COLO668 (cell line): ENCODE measurements at regions not wholly inside any gene's neighbourhood (a gene's known extent, or its start where the extent isn't known, plus 50 kb on each side); places are given as distances from the start of the nearest gene placed in this dataset.

Experiments
- DNase-seq: peaks from one replicate; lab custom pipeline; 2025; ENCODE audit not compliant: unreplicated experiment; lab: John Stamatoyannopoulos, UW

- no peak for DNase-seq
Observed at GRCh38 chr18:25455159-25455558, 103.2 kb upstream of the ZNF521 start.

- DNase-seq = no peak
Observed at GRCh38 chr18:25454730-25455129, 102.8 kb upstream of the ZNF521 start.

- DNase-seq = no peak
Observed at GRCh38 chr18:25454270-25454659, 102.3 kb upstream of the ZNF521 start.

- DNase-seq = no peak
Observed at GRCh38 chr18:25453556-25454269, 101.7 kb upstream of the ZNF521 start.

GRCh38 chr18:25451077-25451658 lies 99.2 kb upstream of the ZNF521 start:
- no peak for DNase-seq

- DNase-seq = no peak
Observed at GRCh38 chr18:25449046-25449445, 97.1 kb upstream of the ZNF521 start.

- DNase-seq = no peak
Observed at GRCh38 chr18:25446972-25447371, 95.0 kb upstream of the ZNF521 start.

- no peak for DNase-seq
Observed at GRCh38 chr18:25445430-25445829, 93.5 kb upstream of the ZNF521 start.

GRCh38 chr18:25443776-25444175 lies 91.8 kb upstream of the ZNF521 start:
- DNase-seq = no peak

- DNase-seq = no peak
Observed at GRCh38 chr18:25435149-25435782, 83.3 kb upstream of the ZNF521 start.

- no peak for DNase-seq
Observed at GRCh38 chr18:25434745-25435144, 82.8 kb upstream of the ZNF521 start.

GRCh38 chr18:25433590-25433989 lies 81.6 kb upstream of the ZNF521 start:
- DNase-seq = no peak

- no peak for DNase-seq
Observed at GRCh38 chr18:25425024-25425423, 73.1 kb upstream of the ZNF521 start.

GRCh38 chr18:25423760-25424159 lies 71.8 kb upstream of the ZNF521 start:
- DNase-seq = no peak

- no peak for DNase-seq
Observed at GRCh38 chr18:25423267-25423666, 71.3 kb upstream of the ZNF521 start.

GRCh38 chr18:25422230-25422629 lies 70.3 kb upstream of the ZNF521 start:
- DNase-seq = no peak

GRCh38 chr18:25420077-25420825 lies 68.3 kb upstream of the ZNF521 start:
- no peak for DNase-seq

- no peak for DNase-seq
Observed at GRCh38 chr18:25416374-25416773, 64.4 kb upstream of the ZNF521 start.

GRCh38 chr18:25409971-25410370 lies 58.0 kb upstream of the ZNF521 start:
- DNase-seq = no peak

- DNase-seq = no peak
Observed at GRCh38 chr18:25408293-25408692, 56.3 kb upstream of the ZNF521 start.
